Mesendoderm (in vitro differentiated cells): ENCODE measurements at regions not wholly inside any gene's neighbourhood (a gene's known extent, or its start where the extent isn't known, plus 50 kb on each side); places are given as distances from the start of the nearest gene placed in this dataset.
A peak's percentile ranks its signal among the peaks of the same experiment; 100 is the strongest.

Source experiments
- DNase-seq: peaks from one replicate; pipeline ENCODE4 v3.0.0; 2013
- H2AK5ac ChIP-seq: 2 replicates; pipeline ENCODE4 v1.6.1; 2013; ENCODE audit warnings: low read length, inconsistent platforms
- H2BK120ac ChIP-seq: 2 replicates; pipeline ENCODE4 v1.6.1; 2013; ENCODE audit warnings: low read depth, mild to moderate bottlenecking, low read length, moderate library complexity, mixed read lengths
- H2BK15ac ChIP-seq: replicated peaks from 2 replicates; pipeline ENCODE4 v1.6.1; 2013; ENCODE audit warnings: low read depth, mild to moderate bottlenecking, moderate library complexity
- H2BK5ac ChIP-seq: 2 replicates; pipeline ENCODE4 v1.6.1; 2013; ENCODE audit warnings: low read length, inconsistent platforms
- H3K18ac ChIP-seq: 2 replicates; pipeline ENCODE4 v1.6.1; 2013; ENCODE audit warnings: mild to moderate bottlenecking, low read length, mixed read lengths
- H3K23ac ChIP-seq: one replicate; pipeline ENCODE4 v1.6.1; 2013; ENCODE audit warnings: low read length
- H3K27ac ChIP-seq: 2 replicates; pipeline ENCODE4 v1.5.1; 2013; ENCODE audit warnings: low read depth, mild to moderate bottlenecking, inconsistent platforms, low read length, moderate library complexity
- H3K27me3 ChIP-seq: 2 replicates; pipeline ENCODE4 v1.6.1; 2013; ENCODE audit warnings: low read length, control low read depth, mild to moderate bottlenecking, inconsistent platforms; ENCODE audit not compliant: insufficient read depth, poor library complexity
- H3K36me3 ChIP-seq: 2 replicates; pipeline ENCODE4 v1.6.1; 2013; ENCODE audit warnings: low read length, inconsistent platforms; ENCODE audit not compliant: control insufficient read depth, insufficient read depth
- H3K4ac ChIP-seq: one replicate; pipeline ENCODE4 v1.6.1; 2013; ENCODE audit warnings: low read depth, mild to moderate bottlenecking, low read length, moderate library complexity
- H3K4me1 ChIP-seq: 2 replicates; pipeline ENCODE4 v1.6.1; 2013; ENCODE audit warnings: low read depth, low read length, inconsistent platforms; ENCODE audit not compliant: control insufficient read depth
- H3K4me2 ChIP-seq: 2 replicates; pipeline ENCODE4 v1.6.1; 2013; ENCODE audit warnings: low read length
- H3K4me3 ChIP-seq: 2 replicates; pipeline ENCODE4 v1.5.1; 2013; ENCODE audit warnings: mild to moderate bottlenecking, low read length
- H3K56ac ChIP-seq: one replicate; pipeline ENCODE4 v1.6.1; 2013; ENCODE audit warnings: low read length
- H3K79me1 ChIP-seq: 2 replicates; pipeline ENCODE4 v1.6.1; 2013; ENCODE audit warnings: low read length, inconsistent platforms
- H3K79me2 ChIP-seq: 2 replicates; pipeline ENCODE4 v1.6.1; 2013; ENCODE audit warnings: mild to moderate bottlenecking, low read length; ENCODE audit not compliant: control insufficient read depth, insufficient read depth
- H3K9ac ChIP-seq: 2 replicates; pipeline ENCODE4 v1.6.1; 2013; ENCODE audit warnings: low read length, inconsistent platforms
- H4K5ac ChIP-seq: one replicate; pipeline ENCODE4 v1.6.1; 2013; ENCODE audit warnings: low read length
- H4K8ac ChIP-seq: one replicate; pipeline ENCODE4 v1.6.1; 2013; ENCODE audit warnings: low read depth, mild to moderate bottlenecking, control low read depth, low read length, moderate library complexity
- WGBS: extraction: QIAGEN DNeasy Blood & Tissue Kit; methylation state at CpG from one replicate; pipeline ENCODE4 v1.1.7; 2013; ENCODE audit warnings: low lambda C conversion rate, missing lambda C conversion rate; ENCODE audit not compliant: insufficient coverage; ENCODE audit errors: extremely low coverage; 5-methylcytosine and 5-hydroxymethylcytosine counted together

- Histone ChIP-seq H3K79me2 (no peaks in the 10 kb centered on the region), H4K5ac (no peak overlapping the region), H3K9ac (no peak overlapping the region), H3K27me3 (no peaks in the 10 kb centered on the region), H3K18ac (no peak overlapping the region), H3K4ac (no peak overlapping the region), H2BK120ac (no peak overlapping the region), H2AK5ac (no peak overlapping the region), H3K56ac (no peak overlapping the region), H2BK15ac (no peak overlapping the region), H3K4me1 (no peaks in the 10 kb centered on the region), H2BK5ac (no peak overlapping the region), H3K79me1 (no peaks in the 10 kb centered on the region), H3K4me3 (no peak overlapping the region), H3K23ac (no peak overlapping the region), H3K27ac (no peak overlapping the region), H3K4me2 (no peak overlapping the region), H3K36me3 (no peaks in the 10 kb centered on the region), H4K8ac (no peak overlapping the region)
- no CpG with 5 or more reads among the region's 4 CpGs for WGBS
- no peak for DNase-seq
These were observed 352.5 kb downstream of the KIF4B start for GRCh38 chr5:155366096-155366495.

- H3K23ac ChIP-seq, result no peak overlapping the region
- H3K56ac ChIP-seq, result no peak overlapping the region
- H3K4me1 ChIP-seq, result no peaks in the 10 kb centered on the region
- H2BK15ac ChIP-seq, result no peak overlapping the region
- no peak overlapping the region for H3K27ac ChIP-seq
- H4K5ac ChIP-seq, result no peak overlapping the region
- no CpG with 5 or more reads among the region's 4 CpGs for WGBS
- no peaks in the 10 kb centered on the region for H3K36me3 ChIP-seq
- H2BK120ac ChIP-seq, result no peak overlapping the region
- no peak for DNase-seq
- no peak overlapping the region for H3K18ac ChIP-seq
- H3K4me3 ChIP-seq, result no peak overlapping the region
- no peak overlapping the region for H4K8ac ChIP-seq
- no peak overlapping the region for H3K4ac ChIP-seq
- H3K9ac ChIP-seq, result no peak overlapping the region
- no peak overlapping the region for H3K4me2 ChIP-seq
- H3K27me3 ChIP-seq, result no peaks in the 10 kb centered on the region
- no peaks in the 10 kb centered on the region for H3K79me1 ChIP-seq
- H2BK5ac ChIP-seq, result no peak overlapping the region
- no peaks in the 10 kb centered on the region for H3K79me2 ChIP-seq
- H2AK5ac ChIP-seq, result no peak overlapping the region
These were observed 354.3 kb downstream of the KIF4B start for GRCh38 chr5:155367841-155368240.

GRCh38 chr5:155368490-155368889, 354.9 kb downstream of the KIF4B start:
- DNase-seq, result no peak
- H4K8ac ChIP-seq, result no peak overlapping the region
- no CpG with 5 or more reads among the region's 1 CpG for WGBS

GRCh38 chr5:155380480-155380879, 366.9 kb downstream of the KIF4B start:
- DNase-seq, result no peak
- Histone ChIP-seq H2BK120ac (no peak overlapping the region), H3K56ac (no peak overlapping the region), H3K36me3 (no peaks in the 10 kb centered on the region), H3K79me2 (no peaks in the 10 kb centered on the region), H4K8ac (peak overlapping the region; percentile 5), H3K79me1 (no peaks in the 10 kb centered on the region), H3K23ac (no peak overlapping the region), H3K18ac (peak overlapping the region; percentile 68), H3K4ac (no peak overlapping the region), H3K4me1 (peaks cover 4% of the 10 kb centered on the region), H3K27ac (no peak overlapping the region), H4K5ac (no peak overlapping the region), H2BK15ac (no peak overlapping the region), H2BK5ac (no peak overlapping the region), H3K4me2 (no peak overlapping the region), H2AK5ac (no peak overlapping the region), H3K27me3 (no peaks in the 10 kb centered on the region), H3K4me3 (no peak overlapping the region), H3K9ac (no peak overlapping the region)
- WGBS, result no CpG with 5 or more reads among the region's 3 CpGs

More at GRCh38 chr5:155368490-155368889, 354.9 kb downstream of the KIF4B start:
- H4K5ac ChIP-seq, result no peak overlapping the region
- no peak overlapping the region for H3K23ac ChIP-seq
- no peak overlapping the region for H2BK120ac ChIP-seq
- no peak overlapping the region for H2BK5ac ChIP-seq
- no peak overlapping the region for H2BK15ac ChIP-seq
- no peak overlapping the region for H3K9ac ChIP-seq
- no peaks in the 10 kb centered on the region for H3K4me1 ChIP-seq
- H3K79me1 ChIP-seq, result no peaks in the 10 kb centered on the region
- no peaks in the 10 kb centered on the region for H3K79me2 ChIP-seq
- H3K27me3 ChIP-seq, result no peaks in the 10 kb centered on the region
- H3K18ac ChIP-seq, result no peak overlapping the region
- no peak overlapping the region for H2AK5ac ChIP-seq
- H3K4ac ChIP-seq, result no peak overlapping the region
- no peak overlapping the region for H3K27ac ChIP-seq
- H3K36me3 ChIP-seq, result no peaks in the 10 kb centered on the region
- no peak overlapping the region for H3K4me2 ChIP-seq
- no peak overlapping the region for H3K4me3 ChIP-seq
- no peak overlapping the region for H3K56ac ChIP-seq

- no peak overlapping the region for H4K5ac ChIP-seq
- H3K4ac ChIP-seq, result no peak overlapping the region
- no peaks in the 10 kb centered on the region for H3K27me3 ChIP-seq
- H3K18ac ChIP-seq, result no peak overlapping the region
- H2AK5ac ChIP-seq, result no peak overlapping the region
- H3K4me3 ChIP-seq, result no peak overlapping the region
- H2BK5ac ChIP-seq, result no peak overlapping the region
- H3K9ac ChIP-seq, result no peak overlapping the region
- H3K4me1 ChIP-seq, result peaks cover 4% of the 10 kb centered on the region
- H3K36me3 ChIP-seq, result no peaks in the 10 kb centered on the region
- H3K27ac ChIP-seq, result no peak overlapping the region
- H3K56ac ChIP-seq, result no peak overlapping the region
- H2BK15ac ChIP-seq, result no peak overlapping the region
- H3K79me2 ChIP-seq, result no peaks in the 10 kb centered on the region
- H3K4me2 ChIP-seq, result no peak overlapping the region
- H3K23ac ChIP-seq, result no peak overlapping the region
- DNase-seq, result peak; percentile 56
- no peak overlapping the region for H2BK120ac ChIP-seq
- H3K79me1 ChIP-seq, result no peaks in the 10 kb centered on the region
- no peak overlapping the region for H4K8ac ChIP-seq
These were observed 368.1 kb downstream of the KIF4B start for GRCh38 chr5:155381654-155382053.

- Histone ChIP-seq H3K9ac (no peak overlapping the region), H3K4me2 (no peak overlapping the region), H3K4ac (no peak overlapping the region), H3K27ac (no peak overlapping the region), H2BK15ac (no peak overlapping the region), H2BK5ac (no peak overlapping the region), H3K18ac (no peak overlapping the region), H3K56ac (no peak overlapping the region), H3K79me1 (no peaks in the 10 kb centered on the region), H3K23ac (no peak overlapping the region), H3K27me3 (no peaks in the 10 kb centered on the region), H2AK5ac (no peak overlapping the region), H3K36me3 (no peaks in the 10 kb centered on the region), H3K4me3 (no peak overlapping the region), H3K79me2 (no peaks in the 10 kb centered on the region), H4K8ac (no peak overlapping the region), H4K5ac (no peak overlapping the region), H3K4me1 (no peaks in the 10 kb centered on the region), H2BK120ac (no peak overlapping the region)
- no peak for DNase-seq
- no CpG with 5 or more reads among the region's 4 CpGs for WGBS
These were observed 375.9 kb downstream of the KIF4B start for GRCh38 chr5:155389498-155389897.
